NT2/D1 (cell line): ENCODE measurements at regions not wholly inside any gene's neighbourhood (a gene's known extent, or its start where the extent isn't known, plus 50 kb on each side); places are given as distances from the start of the nearest gene placed in this dataset.

Experiments used
- DNase-seq: peaks from one replicate; pipeline ENCODE4 v3.0.0-alpha.2; 2011; ENCODE audit warnings: low read depth, low spot score
- H3K27me3 ChIP-seq: 2 replicates; pipeline ENCODE4 v1.6.0; 2011; ENCODE audit warnings: mild to moderate bottlenecking; ENCODE audit not compliant: insufficient read length, insufficient read depth
- H3K36me3 ChIP-seq: 2 replicates; pipeline ENCODE4 v1.6.1; 2011; ENCODE audit warnings: mild to moderate bottlenecking, low read length, mixed read lengths; ENCODE audit not compliant: insufficient read depth, insufficient read length
- H3K4me1 ChIP-seq: 2 replicates; pipeline ENCODE4 v1.5.1; 2011; ENCODE audit not compliant: insufficient read depth, insufficient read length
- H3K4me3 ChIP-seq: 2 replicates; pipeline ENCODE4 v1.5.1; 2011; ENCODE audit warnings: low read depth; ENCODE audit not compliant: insufficient read length
- H3K9ac ChIP-seq: 2 replicates; pipeline ENCODE4 v1.6.0; 2011; ENCODE audit warnings: low read depth; ENCODE audit not compliant: insufficient read length
- H3K9me3 ChIP-seq: 2 replicates; pipeline ENCODE4 v1.5.1; 2011; ENCODE audit warnings: mild to moderate bottlenecking, low read length; ENCODE audit not compliant: insufficient read depth
- SUZ12 ChIP-seq: IDR thresholded peaks from 2 replicates; pipeline ENCODE4 v1.6.1; 2011; ENCODE audit not compliant: insufficient read length, insufficient read depth; ENCODE audit errors: extremely low read depth
- YY1 ChIP-seq: IDR thresholded peaks from 2 replicates; pipeline ENCODE4 v1.6.1; 2011; ENCODE audit not compliant: insufficient read length, insufficient read depth
- ZNF274 ChIP-seq: IDR thresholded peaks from 2 replicates; pipeline ENCODE4 v1.6.1; 2011; ENCODE audit warnings: mild to moderate bottlenecking, low read depth, low read length

GRCh38 chr7:17700138-17700537, 240.2 kb downstream of the SNX13 start:
- TF ChIP-seq SUZ12, result no peak
- no peak for TF ChIP-seq ZNF274
- no peak for TF ChIP-seq YY1
- DNase-seq, result no peak
- Histone ChIP-seq H3K4me1 (no peaks in the 10 kb centered on the region), H3K9me3 (peaks cover 24% of the 10 kb centered on the region), H3K36me3 (no peaks in the 10 kb centered on the region), H3K9ac (no peak overlapping the region), H3K4me3 (no peak overlapping the region), H3K27me3 (no peaks in the 10 kb centered on the region)

DNA sequence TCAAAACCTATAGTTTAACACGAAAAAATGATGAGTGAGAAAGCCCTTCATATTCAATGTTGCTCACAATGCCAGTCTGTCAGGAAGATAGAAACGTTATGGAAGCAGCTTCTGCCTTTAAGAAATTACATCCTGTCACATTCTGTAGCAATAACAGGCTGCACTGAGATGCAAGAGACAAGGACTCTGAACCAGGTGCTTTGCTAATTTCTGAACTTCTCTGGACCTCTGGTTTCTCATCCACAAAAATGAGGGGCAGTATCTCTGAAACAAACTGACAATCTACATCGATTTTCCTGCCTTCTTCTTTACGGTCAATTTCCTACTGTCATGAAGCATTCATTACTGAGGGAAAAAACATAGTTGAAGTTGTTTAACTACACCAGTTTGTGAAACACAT, 234.0 kb downstream of the SNX13 start:
- H3K36me3 ChIP-seq, result no peaks in the 10 kb centered on the region
- no peak overlapping the region for H3K9ac ChIP-seq
- no peak overlapping the region for H3K4me3 ChIP-seq
- H3K4me1 ChIP-seq, result peaks cover 2% of the 10 kb centered on the region
- TF ChIP-seq YY1, result no peak
- no peak for TF ChIP-seq ZNF274
- TF ChIP-seq SUZ12, result no peak
- no peaks in the 10 kb centered on the region for H3K27me3 ChIP-seq
- H3K9me3 ChIP-seq, result no peaks in the 10 kb centered on the region; the same call in 1 of the 2 replicates
- no peak for DNase-seq

GRCh38 chr7:17706734-17707133, 233.6 kb downstream of the SNX13 start:
- Histone ChIP-seq H3K4me3 (no peak overlapping the region), H3K4me1 (peaks cover 2% of the 10 kb centered on the region), H3K27me3 (no peaks in the 10 kb centered on the region), H3K9ac (no peak overlapping the region), H3K9me3 (no peaks in the 10 kb centered on the region; the same call in 1 of the 2 replicates), H3K36me3 (no peaks in the 10 kb centered on the region)
- no peak for TF ChIP-seq ZNF274
- TF ChIP-seq YY1, result no peak
- no peak for TF ChIP-seq SUZ12
- peak; percentile 76 for DNase-seq

GRCh38 chr7:17709127-17709526, 231.2 kb downstream of the SNX13 start:
- no peak for TF ChIP-seq ZNF274
- TF ChIP-seq YY1, result no peak
- TF ChIP-seq SUZ12, result no peak
- Histone ChIP-seq H3K9ac (no peak overlapping the region), H3K27me3 (no peaks in the 10 kb centered on the region), H3K9me3 (no peaks in the 10 kb centered on the region), H3K4me1 (peaks cover 2% of the 10 kb centered on the region), H3K36me3 (no peaks in the 10 kb centered on the region), H3K4me3 (no peak overlapping the region)
- DNase-seq, result no peak

GRCh38 chr7:17709599-17709998, 230.7 kb downstream of the SNX13 start:
- TF ChIP-seq SUZ12 (no peak), YY1 (no peak), ZNF274 (no peak)
- Histone ChIP-seq H3K4me1 (peaks cover 2% of the 10 kb centered on the region), H3K36me3 (no peaks in the 10 kb centered on the region), H3K4me3 (no peak overlapping the region), H3K9me3 (no peaks in the 10 kb centered on the region), H3K9ac (no peak overlapping the region), H3K27me3 (no peaks in the 10 kb centered on the region)
- no peak for DNase-seq

GRCh38 chr7:17710312-17710711, 230.0 kb downstream of the SNX13 start:
- Histone ChIP-seq H3K27me3 (no peaks in the 10 kb centered on the region), H3K4me1 (peaks cover 2% of the 10 kb centered on the region), H3K4me3 (no peak overlapping the region), H3K9ac (no peak overlapping the region), H3K36me3 (no peaks in the 10 kb centered on the region), H3K9me3 (no peaks in the 10 kb centered on the region)
- TF ChIP-seq SUZ12 (no peak), ZNF274 (no peak), YY1 (no peak)
- no peak for DNase-seq

GRCh38 chr7:17713584-17713983, 226.7 kb downstream of the SNX13 start:
- Histone ChIP-seq H3K9ac (no peak overlapping the region), H3K36me3 (no peaks in the 10 kb centered on the region), H3K4me3 (no peak overlapping the region), H3K4me1 (peaks cover 2% of the 10 kb centered on the region), H3K27me3 (no peaks in the 10 kb centered on the region), H3K9me3 (no peaks in the 10 kb centered on the region)
- TF ChIP-seq ZNF274 (no peak), SUZ12 (no peak), YY1 (no peak)
- no peak for DNase-seq

DNA sequence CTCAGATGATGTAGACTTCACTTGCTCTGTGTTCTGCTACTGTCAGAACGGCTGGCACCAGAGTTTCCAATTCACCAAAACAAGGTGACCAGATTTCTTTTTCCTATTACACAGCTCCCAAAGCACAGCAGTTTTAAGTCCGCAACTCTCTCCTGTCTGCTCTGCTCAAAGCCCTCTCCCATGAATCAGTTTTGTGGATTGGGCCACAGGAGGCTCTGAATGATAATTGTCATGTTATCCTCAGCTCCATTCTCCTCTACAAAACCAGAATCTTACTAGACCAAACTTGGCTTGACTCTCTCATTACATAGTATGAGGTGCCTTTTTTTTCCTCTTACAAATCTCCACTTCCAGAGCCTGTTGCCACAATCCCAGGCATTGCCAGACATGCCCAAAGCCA, 223.5 kb downstream of the SNX13 start:
- Histone ChIP-seq H3K9me3 (no peaks in the 10 kb centered on the region), H3K4me1 (no peaks in the 10 kb centered on the region), H3K27me3 (no peaks in the 10 kb centered on the region), H3K36me3 (no peaks in the 10 kb centered on the region), H3K4me3 (no peak overlapping the region), H3K9ac (no peak overlapping the region)
- TF ChIP-seq SUZ12 (no peak), YY1 (no peak), ZNF274 (no peak)
- no peak for DNase-seq
